CD4-positive, alpha-beta T cell (primary cell): ENCODE measurements at regions not wholly inside any gene's neighbourhood (a gene's known extent, or its start where the extent isn't known, plus 50 kb on each side); places are given as distances from the start of the nearest gene placed in this dataset.
"Not testable (repeated sequence)": the region's sequence is repeated elsewhere in the genome, so short reads cannot be mapped to it uniquely, and the experiment has no call there.

Experiments used
- ATAC-seq: fragments of 200-7000 bp; cut with Tn5 transposase; one replicate; pipeline ENCODE4 v1.10.0; 2022; ENCODE audit warnings: mild to moderate bottlenecking; ENCODE audit not compliant: poor library complexity
- CTCF ChIA-PET: fragments of 350-600 bp; sonication (Branson Sonifier 250); formaldehyde crosslinking; loops from one replicate; lab custom pipeline; 2021; ENCODE audit warnings: antibody characterized with exemption, inconsistent platforms; lab: Charles Lee
- POLR2A ChIA-PET: fragments of 350-600 bp; sonication (Branson Sonifier 250); formaldehyde crosslinking; loops from one replicate; lab custom pipeline; 2021; ENCODE audit warnings: antibody characterized with exemption, inconsistent platforms; lab: Charles Lee
- DNase-seq, 14 experiments: peaks; one replicate each; pipeline ENCODE4 v3.0.0-alpha.2; 2013 to 2020; ENCODE audit warnings: mixed read lengths in 2 of 14
- H3K27ac ChIP-seq, 2 donors: one replicate each; pipeline versions ENCODE4 v1.5.1 to v1.7.0; 2013; ENCODE audit warnings: low read length in 2 of 2, low read depth in 1 of 2, mild to moderate bottlenecking in 1 of 2
- H3K27me3 ChIP-seq, 2 experiments: 1 replicate in 1 of 2; 2 replicates in 1 of 2; pipeline versions ENCODE4 v1.6.1 to v1.7.0; 2013; ENCODE audit warnings: low read length in 2 of 2, control low read depth in 1 of 2, mild to moderate bottlenecking in 1 of 2, moderate library complexity in 1 of 2; ENCODE audit not compliant: insufficient read depth in 2 of 2, control insufficient read depth in 1 of 2
- H3K36me3 ChIP-seq: one replicate; pipeline ENCODE4 v1.6.1; 2013; ENCODE audit warnings: low read length, control low read depth; ENCODE audit not compliant: insufficient read depth
- H3K4me1 ChIP-seq: one replicate; pipeline ENCODE4 v1.6.1; 2013; ENCODE audit warnings: low read length, control low read depth; ENCODE audit not compliant: insufficient read depth
- H3K4me3 ChIP-seq: one replicate; pipeline ENCODE4 v1.5.1; 2013; ENCODE audit warnings: mild to moderate bottlenecking, low read length, moderate library complexity
- H3K9me3 ChIP-seq, 2 experiments: 1 replicate in 1 of 2; 2 replicates in 1 of 2; pipeline versions ENCODE4 v1.6.1 to v1.7.0; 2013; ENCODE audit warnings: low read length in 2 of 2, mild to moderate bottlenecking in 2 of 2, control low read depth in 1 of 2, moderate library complexity in 1 of 2; ENCODE audit not compliant: control insufficient read depth in 1 of 2, insufficient read depth in 1 of 2
- H3K27ac Mint-ChIP-seq: one replicate; pipeline ENCODE4 v1.8.0; 2020; ENCODE audit warnings: mixed read lengths
- H3K27me3 Mint-ChIP-seq: one replicate; pipeline ENCODE4 v1.8.0; 2021; ENCODE audit warnings: mixed read lengths
- H3K36me3 Mint-ChIP-seq: one replicate; pipeline ENCODE4 v1.8.0; 2021; ENCODE audit warnings: low read depth, mixed read lengths
- H3K4me1 Mint-ChIP-seq: one replicate; pipeline ENCODE4 v1.8.0; 2021; ENCODE audit warnings: low read depth, mixed read lengths
- H3K4me3 Mint-ChIP-seq: one replicate; pipeline ENCODE4 v1.8.0; 2020; ENCODE audit warnings: mild to moderate bottlenecking, mixed read lengths
- H3K9me3 Mint-ChIP-seq: one replicate; pipeline ENCODE4 v1.8.0; 2020; ENCODE audit warnings: mixed read lengths
- CTCF ChIP-seq: fragments of 200-600 bp; IDR thresholded peaks from one replicate; pipeline ENCODE4 v1.8.0; 2022; ENCODE audit warnings: antibody characterized with exemption, mild to moderate bottlenecking
- intact Hi-C, 2 experiments: fragments of 100-400 bp; cut with DNase I in 1 of 2; cut with micrococcal nuclease in 1 of 2; formaldehyde crosslinking; loops; one replicate each; pipeline versions ENCODE4 v1.15.1 to v1.9.0; 2023 to 2025; cut with DNase I, micrococcal nuclease

- POLR2A ChIA-PET, result no interaction called here
- DNase-seq (no peak), ATAC-seq (no peak)
- no peak overlapping the region for H3K27ac Mint-ChIP-seq
- H3K4me3 Mint-ChIP-seq, result no peak overlapping the region
- Histone ChIP-seq H3K36me3 (no peaks in the 10 kb centered on the region), H3K27me3 (no peaks in the 10 kb centered on the region), H3K4me1 (no peaks in the 10 kb centered on the region), H3K9me3 (no peaks in the 10 kb centered on the region), H3K27ac (no peak overlapping the region), H3K4me3 (no peak overlapping the region)
- no peak for TF ChIP-seq CTCF
- no peaks in the 10 kb centered on the region for H3K27me3 Mint-ChIP-seq
- CTCF ChIA-PET, result no interaction called here
- no peaks in the 10 kb centered on the region for H3K4me1 Mint-ChIP-seq
- no peaks in the 10 kb centered on the region for H3K36me3 Mint-ChIP-seq
- no peaks in the 10 kb centered on the region for H3K9me3 Mint-ChIP-seq
- intact Hi-C loops, result no loop called here
Observed at GRCh38 chrX:82742351-82742750, 765.7 kb upstream of the POU3F4 start.

- DNase-seq, H3K27ac Mint-ChIP-seq, H3K4me3 ChIP-seq, H3K27ac ChIP-seq, H3K9me3 Mint-ChIP-seq, H3K36me3 ChIP-seq, H3K4me1 Mint-ChIP-seq, H3K4me3 Mint-ChIP-seq, H3K9me3 ChIP-seq, CTCF ChIA-PET, ATAC-seq, H3K4me1 ChIP-seq, POLR2A ChIA-PET, H3K27me3 ChIP-seq, H3K27me3 Mint-ChIP-seq, intact Hi-C loops, H3K36me3 Mint-ChIP-seq: not testable (repeated sequence)
Observed at GRCh38 chrX:82745725-82746124, 762.4 kb upstream of the POU3F4 start.

- Mint-ChIP-seq H3K4me1 (no peaks in the 10 kb centered on the region), H3K9me3 (no peaks in the 10 kb centered on the region), H3K36me3 (no peaks in the 10 kb centered on the region), H3K27ac (no peak overlapping the region), H3K27me3 (no peaks in the 10 kb centered on the region), H3K4me3 (no peak overlapping the region)
- ATAC-seq (no peak), DNase-seq (no peak)
- TF ChIP-seq CTCF, result no peak
- H3K4me3 ChIP-seq, result no peak overlapping the region
- H3K27me3 ChIP-seq, result no peaks in the 10 kb centered on the region
- no peaks in the 10 kb centered on the region for H3K4me1 ChIP-seq
- POLR2A ChIA-PET, result no interaction called here
- H3K36me3 ChIP-seq, result no peaks in the 10 kb centered on the region
- intact Hi-C loops, result no loop called here
- H3K27ac ChIP-seq, result no peak overlapping the region
- CTCF ChIA-PET, result no interaction called here
- H3K9me3 ChIP-seq, result no peaks in the 10 kb centered on the region
Observed at GRCh38 chrX:82748906-82749505, 759.1 kb upstream of the POU3F4 start.

GRCh38 chrX:82756272-82756671, 751.8 kb upstream of the POU3F4 start:
- Histone ChIP-seq H3K36me3 (no peaks in the 10 kb centered on the region), H3K27ac (no peak overlapping the region), H3K4me3 (no peak overlapping the region), H3K27me3 (no peaks in the 10 kb centered on the region), H3K9me3 (no peaks in the 10 kb centered on the region), H3K4me1 (no peaks in the 10 kb centered on the region)
- DNase-seq (no peak), ATAC-seq (no peak)
- Mint-ChIP-seq H3K4me3 (no peak overlapping the region), H3K9me3 (no peaks in the 10 kb centered on the region), H3K36me3 (no peaks in the 10 kb centered on the region), H3K27ac (no peak overlapping the region), H3K4me1 (no peaks in the 10 kb centered on the region), H3K27me3 (no peaks in the 10 kb centered on the region)
- intact Hi-C loops, result no loop called here
- TF ChIP-seq CTCF, result no peak
- ChIA-PET POLR2A (no interaction called here), CTCF (no interaction called here)
